BE2C (cell line): ENCODE measurements at regions not wholly inside any gene's neighbourhood (a gene's known extent, or its start where the extent isn't known, plus 50 kb on each side); places are given as distances from the start of the nearest gene placed in this dataset.

Experiments used
- DNase-seq: peaks from one replicate; pipeline ENCODE4 v3.0.0-alpha.2; 2020
- H3K27me3 ChIP-seq: fragments of 250-450 bp; sonication (Bioruptor Pico); 2 replicates; pipeline ENCODE4 v1.5.1; 2020; ENCODE audit warnings: mild to moderate bottlenecking
- H3K36me3 ChIP-seq: fragments of 250-450 bp; sonication (Bioruptor Pico); 2 replicates; pipeline ENCODE4 v1.5.1; 2020; ENCODE audit warnings: mild to moderate bottlenecking
- H3K4me1 ChIP-seq: fragments of 250-450 bp; sonication (Bioruptor Pico); 2 replicates; pipeline ENCODE4 v1.5.1; 2020
- H3K4me3 ChIP-seq: 2 replicates; pipeline ENCODE4 v1.5.1; 2011; ENCODE audit warnings: low read depth, low read length
- H3K9me3 ChIP-seq: fragments of 250-450 bp; sonication (Bioruptor Pico); 2 replicates; pipeline ENCODE4 v1.5.1; 2020
- TF ChIP-seq, protein P1 (sequence below): IDR thresholded peaks from 2 replicates; pipeline ENCODE4 v1.5.1; 2012; ENCODE audit warnings: mild to moderate bottlenecking, low read depth, low read length

DNA sequence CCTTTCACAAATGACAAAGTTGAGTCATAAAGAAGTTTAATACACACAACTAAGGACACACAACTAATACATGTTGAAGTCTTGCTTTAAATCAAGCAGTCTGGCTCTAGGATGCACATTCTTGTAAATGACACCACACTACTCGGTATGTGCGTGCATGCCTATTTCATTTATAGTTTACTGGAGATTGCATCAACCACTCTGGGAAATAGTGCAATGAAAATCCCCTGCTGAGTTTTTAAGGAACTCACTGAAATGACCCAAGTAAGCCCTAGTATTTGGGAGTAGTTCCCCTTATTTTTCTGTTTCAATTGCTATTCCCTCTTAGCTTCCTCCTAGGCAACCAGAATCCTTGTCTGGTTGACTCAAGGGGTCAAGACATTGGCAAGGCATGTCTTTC is 160.2 kb upstream of the LARGE1 start:
- no peak for DNase-seq
- Histone ChIP-seq H3K4me1 (no peaks in the 10 kb centered on the region), H3K27me3 (no peaks in the 10 kb centered on the region), H3K4me3 (no peak overlapping the region), H3K36me3 (no peaks in the 10 kb centered on the region), H3K9me3 (no peaks in the 10 kb centered on the region; the same call in 1 of the 2 replicates)
- TF ChIP-seq, protein P1, sequence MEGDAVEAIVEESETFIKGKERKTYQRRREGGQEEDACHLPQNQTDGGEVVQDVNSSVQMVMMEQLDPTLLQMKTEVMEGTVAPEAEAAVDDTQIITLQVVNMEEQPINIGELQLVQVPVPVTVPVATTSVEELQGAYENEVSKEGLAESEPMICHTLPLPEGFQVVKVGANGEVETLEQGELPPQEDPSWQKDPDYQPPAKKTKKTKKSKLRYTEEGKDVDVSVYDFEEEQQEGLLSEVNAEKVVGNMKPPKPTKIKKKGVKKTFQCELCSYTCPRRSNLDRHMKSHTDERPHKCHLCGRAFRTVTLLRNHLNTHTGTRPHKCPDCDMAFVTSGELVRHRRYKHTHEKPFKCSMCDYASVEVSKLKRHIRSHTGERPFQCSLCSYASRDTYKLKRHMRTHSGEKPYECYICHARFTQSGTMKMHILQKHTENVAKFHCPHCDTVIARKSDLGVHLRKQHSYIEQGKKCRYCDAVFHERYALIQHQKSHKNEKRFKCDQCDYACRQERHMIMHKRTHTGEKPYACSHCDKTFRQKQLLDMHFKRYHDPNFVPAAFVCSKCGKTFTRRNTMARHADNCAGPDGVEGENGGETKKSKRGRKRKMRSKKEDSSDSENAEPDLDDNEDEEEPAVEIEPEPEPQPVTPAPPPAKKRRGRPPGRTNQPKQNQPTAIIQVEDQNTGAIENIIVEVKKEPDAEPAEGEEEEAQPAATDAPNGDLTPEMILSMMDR = no peak

- DNase-seq = no peak
- H3K4me1 ChIP-seq = no peaks in the 10 kb centered on the region
- H3K4me3 ChIP-seq = no peak overlapping the region
- TF ChIP-seq, protein P1 = no peak
- H3K27me3 ChIP-seq = no peaks in the 10 kb centered on the region
- H3K9me3 ChIP-seq = no peaks in the 10 kb centered on the region; the same call in 1 of the 2 replicates
- no peaks in the 10 kb centered on the region for H3K36me3 ChIP-seq
Observed at GRCh38 chr22:34096770-34097169, 176.5 kb upstream of the LARGE1 start.

DNA sequence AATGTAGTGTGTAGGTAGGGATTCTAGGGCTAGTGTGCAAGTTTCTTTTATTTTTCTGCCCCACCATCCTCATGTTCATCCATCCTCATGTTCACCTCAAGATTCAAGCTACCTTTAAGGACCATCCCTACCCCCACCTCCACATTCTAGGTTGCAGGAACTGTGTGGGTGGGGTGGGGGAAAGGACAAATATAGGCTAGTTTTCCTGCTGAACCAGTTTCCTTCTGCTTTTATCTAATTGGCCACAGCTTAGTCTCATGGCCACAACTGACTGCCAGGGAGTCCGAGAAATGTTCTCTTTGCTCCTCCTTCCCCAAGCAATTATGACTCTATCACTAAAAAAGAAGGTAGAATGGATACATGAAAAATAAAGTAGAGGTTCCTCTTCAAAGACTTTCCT is 179.0 kb upstream of the LARGE1 start:
- Histone ChIP-seq H3K9me3 (no peaks in the 10 kb centered on the region), H3K36me3 (no peaks in the 10 kb centered on the region), H3K4me3 (no peak overlapping the region), H3K4me1 (no peaks in the 10 kb centered on the region), H3K27me3 (no peaks in the 10 kb centered on the region)
- no peak for DNase-seq
- TF ChIP-seq, protein P1 = no peak

- Histone ChIP-seq H3K9me3 (no peaks in the 10 kb centered on the region; the same call in 1 of the 2 replicates), H3K4me3 (no peak overlapping the region), H3K27me3 (no peaks in the 10 kb centered on the region), H3K4me1 (no peaks in the 10 kb centered on the region), H3K36me3 (no peaks in the 10 kb centered on the region)
- DNase-seq = no peak
- TF ChIP-seq, protein P1 = no peak
Observed at GRCh38 chr22:34102633-34103032, 182.4 kb upstream of the LARGE1 start.

DNA sequence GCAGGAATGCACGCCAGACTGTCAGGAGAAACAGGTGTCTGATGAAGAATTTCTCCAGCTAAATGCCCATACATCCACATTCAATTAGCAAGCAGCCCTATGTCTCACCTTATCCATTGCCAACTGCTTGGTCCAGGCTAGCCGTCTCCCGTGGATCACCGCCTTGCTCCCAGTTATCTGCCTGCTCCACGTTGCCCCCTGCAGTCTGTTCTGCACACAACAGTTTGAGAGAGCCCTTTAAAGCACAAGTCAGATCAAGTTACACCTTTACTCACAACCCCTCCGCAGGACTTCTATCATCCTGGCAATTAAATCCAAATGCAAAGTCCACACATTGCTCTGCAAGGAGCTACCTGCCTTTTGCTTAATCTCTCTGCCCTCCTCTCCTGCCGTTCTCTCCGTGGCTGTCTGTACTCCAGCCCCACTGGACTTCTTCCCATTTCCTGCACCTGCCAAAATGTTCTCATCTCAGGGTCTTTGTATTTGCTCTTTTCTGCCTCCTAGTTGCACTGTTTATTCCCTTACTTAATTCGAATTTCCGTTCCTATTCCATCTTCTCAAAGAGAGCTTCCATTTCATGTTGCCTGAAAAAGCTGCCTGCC is 185.3 kb upstream of the LARGE1 start:
- H3K9me3 ChIP-seq = no peaks in the 10 kb centered on the region; the same call in 1 of the 2 replicates
- H3K4me1 ChIP-seq = no peaks in the 10 kb centered on the region
- TF ChIP-seq, protein P1 = peak; percentile 34; the same call in 1 of the 2 replicates
- no peak overlapping the region for H3K4me3 ChIP-seq
- peak; percentile 18 for DNase-seq
- H3K27me3 ChIP-seq = no peaks in the 10 kb centered on the region
- no peaks in the 10 kb centered on the region for H3K36me3 ChIP-seq

GRCh38 chr22:34108168-34108567 is 187.9 kb upstream of the LARGE1 start:
- DNase-seq = no peak
- no peak overlapping the region for H3K4me3 ChIP-seq
- H3K27me3 ChIP-seq = no peaks in the 10 kb centered on the region
- no peaks in the 10 kb centered on the region for H3K4me1 ChIP-seq
- TF ChIP-seq, protein P1 = no peak
- no peaks in the 10 kb centered on the region for H3K36me3 ChIP-seq
- no peaks in the 10 kb centered on the region; the same call in 1 of the 2 replicates for H3K9me3 ChIP-seq
